ENCODE measurements at regions not wholly inside any gene's neighbourhood (a gene's known extent, or its start where the extent isn't known, plus 50 kb on each side); places are given as distances from the start of the nearest gene placed in this dataset.

GRCh38 chr1:30268923-30269666, 454.3 kb downstream of the MATN1 start:
- WGBS, 2 donors: 66 to 75% methylated on average over 4 of the region's 4 CpGs
- no peak overlapping the region for H3K9ac ChIP-seq (ENCODE audit: insufficient read depth in 1 of 2, low read length in 2 of 2)
- H3K36me3 ChIP-seq (ENCODE audit: control insufficient read depth in 4 of 4, insufficient read depth in 4 of 4, low read length in 4 of 4): no peaks in the 10 kb centered on the region
- H3K4me1 ChIP-seq (ENCODE audit: control insufficient read depth in 5 of 5, insufficient read depth in 5 of 5, low read length in 5 of 5): no peaks in the 10 kb centered on the region
- no peak for DNase-seq
- peaks cover 0 to 4% (median 0%) of the 10 kb centered on the region in 3 donors for H3K27me3 ChIP-seq (ENCODE audit: control insufficient read depth in 3 of 3, insufficient read depth in 3 of 3, low read length in 2 of 3)
- no peaks in the 10 kb centered on the region for H3K9me3 ChIP-seq (ENCODE audit: control insufficient read depth in 4 of 4, insufficient read depth in 3 of 4, low read length in 3 of 4)
- H3K27ac ChIP-seq (ENCODE audit: low read depth in 1 of 2, low read length in 1 of 2): no peak overlapping the region
- no peak for TF ChIP-seq CTCF (IDR thresholded peaks at IDR 0.05; ENCODE audit: control extremely low read depth, extremely low read depth)
- H3K4me3 ChIP-seq: no peak overlapping the region
- no peak for ATAC-seq (ENCODE audit: insufficient read depth, low FRiP score)

GRCh38 chr1:30267856-30268255, 455.5 kb downstream of the MATN1 start:
- Histone ChIP-seq H3K27ac (ENCODE audit: low read depth in 1 of 2, low read length in 1 of 2) (no peak overlapping the region), H3K9me3 (ENCODE audit: control insufficient read depth in 4 of 4, insufficient read depth in 3 of 4, low read length in 3 of 4) (no peaks in the 10 kb centered on the region)

GRCh38 chr1:30267046-30267445, 456.3 kb downstream of the MATN1 start:
- peaks cover 0 to 9% (median 0%) of the 10 kb centered on the region in 3 donors for H3K27me3 ChIP-seq (ENCODE audit: control insufficient read depth in 3 of 3, insufficient read depth in 3 of 3, low read length in 2 of 3)
- WGBS, 2 donors: 81 to 86% methylated on average over 4 of the region's 4 CpGs
- DNase-seq (no peak), ATAC-seq (ENCODE audit: insufficient read depth, low FRiP score) (no peak)
- no peaks in the 10 kb centered on the region for H3K9me3 ChIP-seq (ENCODE audit: control insufficient read depth in 4 of 4, insufficient read depth in 3 of 4, low read length in 3 of 4)
- no peaks in the 10 kb centered on the region for H3K4me1 ChIP-seq (ENCODE audit: control insufficient read depth in 5 of 5, insufficient read depth in 5 of 5, low read length in 5 of 5)
- TF ChIP-seq CTCF (IDR thresholded peaks at IDR 0.05; ENCODE audit: control extremely low read depth, extremely low read depth): no peak
- no peaks in the 10 kb centered on the region for H3K36me3 ChIP-seq (ENCODE audit: control insufficient read depth in 4 of 4, insufficient read depth in 4 of 4, low read length in 4 of 4)
- H3K27ac ChIP-seq (ENCODE audit: low read depth in 1 of 2, low read length in 1 of 2): no peak overlapping the region
- no peak overlapping the region for H3K9ac ChIP-seq (ENCODE audit: insufficient read depth in 1 of 2, low read length in 2 of 2)
- H3K4me3 ChIP-seq: no peak overlapping the region

More at GRCh38 chr1:30267856-30268255, 455.5 kb downstream of the MATN1 start:
- no peak overlapping the region for H3K9ac ChIP-seq (ENCODE audit: insufficient read depth in 1 of 2, low read length in 2 of 2)
- no peak overlapping the region for H3K4me3 ChIP-seq
- 74 to 79% methylated on average over 6 of the region's 6 CpGs for WGBS, 2 donors
- no peak for DNase-seq
- H3K4me1 ChIP-seq (ENCODE audit: control insufficient read depth in 5 of 5, insufficient read depth in 5 of 5, low read length in 5 of 5): no peaks in the 10 kb centered on the region
- peaks cover 0 to 4% (median 0%) of the 10 kb centered on the region in 3 donors for H3K27me3 ChIP-seq (ENCODE audit: control insufficient read depth in 3 of 3, insufficient read depth in 3 of 3, low read length in 2 of 3)
- H3K36me3 ChIP-seq (ENCODE audit: control insufficient read depth in 4 of 4, insufficient read depth in 4 of 4, low read length in 4 of 4): no peaks in the 10 kb centered on the region
- no peak for TF ChIP-seq CTCF (IDR thresholded peaks at IDR 0.05; ENCODE audit: control extremely low read depth, extremely low read depth)
- no peak for ATAC-seq (ENCODE audit: insufficient read depth, low FRiP score)
